ENCODE measurements at regions not wholly inside any gene's neighbourhood (a gene's known extent, or its start where the extent isn't known, plus 50 kb on each side); places are given as distances from the start of the nearest gene placed in this dataset.

DNA sequence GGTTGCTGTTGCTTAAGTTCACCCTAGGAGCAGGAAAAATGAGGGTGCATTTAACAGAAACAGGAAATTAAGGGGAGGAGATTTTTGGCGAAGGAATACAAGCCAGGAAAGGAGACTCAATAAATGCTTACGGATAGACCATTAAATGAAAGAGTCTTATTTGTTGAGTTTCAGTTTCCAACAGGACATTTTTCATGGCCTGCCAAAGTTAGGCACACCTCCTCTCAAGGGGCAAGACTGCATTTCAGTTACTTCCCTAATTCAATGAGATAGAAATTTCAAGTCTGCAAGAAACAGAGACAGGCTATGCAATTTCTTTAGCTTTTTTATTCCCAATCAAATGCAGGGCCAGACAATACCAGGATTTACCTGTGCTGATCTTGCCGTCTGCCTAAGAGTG is 394.7 kb upstream of the KLHL29 start:
- DNase-seq (ENCODE audit: low spot score): no peak
- ATAC-seq (ENCODE audit: low FRiP score): no peak
- TF ChIP-seq, protein P1, sequence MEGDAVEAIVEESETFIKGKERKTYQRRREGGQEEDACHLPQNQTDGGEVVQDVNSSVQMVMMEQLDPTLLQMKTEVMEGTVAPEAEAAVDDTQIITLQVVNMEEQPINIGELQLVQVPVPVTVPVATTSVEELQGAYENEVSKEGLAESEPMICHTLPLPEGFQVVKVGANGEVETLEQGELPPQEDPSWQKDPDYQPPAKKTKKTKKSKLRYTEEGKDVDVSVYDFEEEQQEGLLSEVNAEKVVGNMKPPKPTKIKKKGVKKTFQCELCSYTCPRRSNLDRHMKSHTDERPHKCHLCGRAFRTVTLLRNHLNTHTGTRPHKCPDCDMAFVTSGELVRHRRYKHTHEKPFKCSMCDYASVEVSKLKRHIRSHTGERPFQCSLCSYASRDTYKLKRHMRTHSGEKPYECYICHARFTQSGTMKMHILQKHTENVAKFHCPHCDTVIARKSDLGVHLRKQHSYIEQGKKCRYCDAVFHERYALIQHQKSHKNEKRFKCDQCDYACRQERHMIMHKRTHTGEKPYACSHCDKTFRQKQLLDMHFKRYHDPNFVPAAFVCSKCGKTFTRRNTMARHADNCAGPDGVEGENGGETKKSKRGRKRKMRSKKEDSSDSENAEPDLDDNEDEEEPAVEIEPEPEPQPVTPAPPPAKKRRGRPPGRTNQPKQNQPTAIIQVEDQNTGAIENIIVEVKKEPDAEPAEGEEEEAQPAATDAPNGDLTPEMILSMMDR (IDR thresholded peaks at IDR 0.05): no peak

DNA sequence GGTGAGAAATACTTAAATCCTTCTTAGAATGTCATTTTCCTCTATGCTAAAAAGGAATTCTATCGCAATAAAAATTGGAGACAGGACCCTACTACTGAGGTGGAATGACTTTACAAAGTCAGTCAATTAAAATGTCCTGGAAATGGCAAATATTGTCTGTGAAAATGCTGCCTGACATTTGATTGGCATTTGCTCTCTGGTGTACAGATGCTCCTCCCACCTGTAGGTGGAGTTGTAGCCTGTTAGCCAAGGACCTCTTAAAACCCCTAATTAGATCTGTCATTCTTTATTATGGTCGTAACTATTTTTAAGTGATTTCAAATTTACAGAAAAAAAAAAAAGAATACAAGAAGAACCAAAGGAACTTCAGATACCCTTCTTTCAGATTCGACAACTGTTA is 393.1 kb upstream of the KLHL29 start:
- DNase-seq (ENCODE audit: low spot score): no peak
- TF ChIP-seq, protein P1 (IDR thresholded peaks at IDR 0.05): no peak
- ATAC-seq (ENCODE audit: low FRiP score): no peak

- no peak for DNase-seq (ENCODE audit: low spot score)
- no peak for ATAC-seq (ENCODE audit: low FRiP score)
- TF ChIP-seq, protein P1 (IDR thresholded peaks at IDR 0.05): no peak
Observed at GRCh38 chr2:22992441-22992840, 392.5 kb upstream of the KLHL29 start.

DNA sequence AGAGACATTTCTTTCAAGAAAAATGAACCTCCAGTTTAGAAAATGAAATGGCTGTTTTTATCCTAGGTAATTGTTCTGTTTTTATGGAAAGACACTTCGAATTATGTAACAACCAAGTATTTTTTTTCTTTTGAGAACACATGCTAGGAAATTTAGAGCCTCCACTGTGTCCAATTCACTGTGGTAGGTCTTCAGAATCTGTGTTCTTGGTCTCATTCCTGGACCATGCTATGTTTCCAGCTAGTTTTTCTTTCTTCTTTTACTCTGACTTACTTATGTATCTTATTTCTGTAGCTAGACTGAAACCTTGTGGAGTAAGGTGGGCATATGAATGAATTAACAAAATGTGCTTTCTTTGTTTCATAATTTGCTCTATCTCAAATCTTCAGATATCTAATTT is 391.7 kb upstream of the KLHL29 start:
- no peak for DNase-seq (ENCODE audit: low spot score)
- ATAC-seq (ENCODE audit: low FRiP score): no peak
- TF ChIP-seq, protein P1 (IDR thresholded peaks at IDR 0.05): no peak

DNA sequence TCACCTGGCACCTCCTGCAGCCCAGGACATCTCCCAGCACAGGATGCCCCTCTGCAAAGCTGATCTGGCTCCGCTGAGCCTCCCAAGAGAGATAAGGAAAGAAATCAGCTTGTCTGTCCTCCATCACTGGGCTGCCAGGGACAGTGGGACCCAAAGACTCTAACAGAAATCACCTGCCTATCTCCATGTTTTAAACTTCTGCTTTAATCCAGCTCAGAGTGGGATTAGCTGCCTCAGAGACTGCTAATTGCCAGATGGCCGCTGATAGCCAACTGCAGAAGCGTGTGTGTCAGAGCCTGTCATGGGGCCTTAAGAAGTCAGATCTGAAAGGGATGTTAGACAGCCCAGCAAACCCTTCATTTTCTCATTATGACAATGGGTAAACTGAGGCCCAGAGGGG is 389.4 kb upstream of the KLHL29 start:
- TF ChIP-seq, protein P1 (IDR thresholded peaks at IDR 0.05): no peak
- no peak for DNase-seq (ENCODE audit: low spot score)
- no peak for ATAC-seq (ENCODE audit: low FRiP score)

GRCh38 chr2:22996911-22997310 is 388.1 kb upstream of the KLHL29 start:
- ATAC-seq (ENCODE audit: low FRiP score) (no peak), DNase-seq (ENCODE audit: low spot score) (no peak)
- TF ChIP-seq, protein P1 (IDR thresholded peaks at IDR 0.05): no peak

DNA sequence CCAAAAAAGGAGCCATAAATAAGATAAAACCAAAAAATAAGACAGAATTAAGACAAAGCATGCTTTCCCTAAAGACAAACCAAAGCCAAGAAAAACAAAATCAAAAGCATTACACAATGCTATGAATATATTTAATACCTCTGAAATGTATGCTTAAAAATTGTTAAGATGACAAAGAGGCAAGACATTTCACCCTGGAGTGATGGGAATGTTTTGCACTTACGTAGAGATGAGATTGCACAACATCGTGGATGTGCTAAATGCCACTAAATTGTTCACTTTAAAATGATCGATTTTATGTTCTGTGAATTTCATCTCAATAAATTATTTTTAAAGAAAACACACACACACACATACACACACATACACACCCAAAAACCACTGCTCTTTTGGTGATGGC is 386.6 kb upstream of the KLHL29 start:
- DNase-seq (ENCODE audit: low spot score) (no peak), ATAC-seq (ENCODE audit: low FRiP score) (no peak)
- TF ChIP-seq, protein P1 (IDR thresholded peaks at IDR 0.05): no peak

All from omental fat pad (tissue), 3 donors.